ENCODE measurements at regions not wholly inside any gene's neighbourhood (a gene's known extent, or its start where the extent isn't known, plus 50 kb on each side); places are given as distances from the start of the nearest gene placed in this dataset.
"Not testable (repeated sequence)": the region's sequence is repeated elsewhere in the genome, so short reads cannot be mapped to it uniquely, and the experiment has no call there.

DNA sequence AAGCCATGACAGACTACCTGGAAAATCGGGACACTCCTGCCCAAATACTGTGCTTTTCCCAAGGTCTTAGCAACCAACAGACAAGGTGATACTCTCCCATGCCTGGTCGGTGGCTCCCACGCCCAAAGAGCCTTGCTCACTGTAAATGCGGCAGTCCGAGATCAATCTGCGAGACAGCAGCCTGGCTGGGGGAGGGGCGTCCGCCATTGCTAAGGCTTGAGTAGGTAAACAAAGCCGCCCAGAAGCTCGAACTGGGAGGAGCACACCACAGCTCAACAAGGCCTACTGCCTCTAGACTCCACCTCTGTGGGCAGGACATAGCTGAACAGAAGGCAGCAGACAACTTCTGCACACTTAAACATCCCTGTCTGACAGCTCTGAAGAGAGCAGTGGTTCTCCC is 272.1 kb upstream of the CCNG1 start:
- no peak for DNase-seq (ENCODE audit: low spot score)

DNA sequence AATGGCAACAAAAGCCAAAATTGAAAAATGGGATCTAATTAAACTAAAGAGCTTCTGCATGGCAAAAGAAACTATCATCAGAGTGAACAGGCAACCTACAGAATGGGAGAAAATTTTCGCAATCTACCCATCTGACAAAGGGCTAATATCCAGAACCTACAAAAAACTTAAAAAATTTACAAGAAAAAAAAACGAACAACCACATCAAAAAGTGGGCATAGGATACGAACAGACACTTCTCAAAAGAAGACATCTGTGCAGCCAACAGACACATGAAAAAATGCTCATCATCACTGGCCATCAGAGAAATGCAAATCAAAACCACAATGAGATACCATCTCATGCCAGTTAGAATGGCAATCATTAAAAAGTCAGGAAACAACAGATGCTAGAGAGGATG is 267.2 kb upstream of the CCNG1 start:
- not testable (repeated sequence) for DNase-seq (ENCODE audit: low spot score)

DNA sequence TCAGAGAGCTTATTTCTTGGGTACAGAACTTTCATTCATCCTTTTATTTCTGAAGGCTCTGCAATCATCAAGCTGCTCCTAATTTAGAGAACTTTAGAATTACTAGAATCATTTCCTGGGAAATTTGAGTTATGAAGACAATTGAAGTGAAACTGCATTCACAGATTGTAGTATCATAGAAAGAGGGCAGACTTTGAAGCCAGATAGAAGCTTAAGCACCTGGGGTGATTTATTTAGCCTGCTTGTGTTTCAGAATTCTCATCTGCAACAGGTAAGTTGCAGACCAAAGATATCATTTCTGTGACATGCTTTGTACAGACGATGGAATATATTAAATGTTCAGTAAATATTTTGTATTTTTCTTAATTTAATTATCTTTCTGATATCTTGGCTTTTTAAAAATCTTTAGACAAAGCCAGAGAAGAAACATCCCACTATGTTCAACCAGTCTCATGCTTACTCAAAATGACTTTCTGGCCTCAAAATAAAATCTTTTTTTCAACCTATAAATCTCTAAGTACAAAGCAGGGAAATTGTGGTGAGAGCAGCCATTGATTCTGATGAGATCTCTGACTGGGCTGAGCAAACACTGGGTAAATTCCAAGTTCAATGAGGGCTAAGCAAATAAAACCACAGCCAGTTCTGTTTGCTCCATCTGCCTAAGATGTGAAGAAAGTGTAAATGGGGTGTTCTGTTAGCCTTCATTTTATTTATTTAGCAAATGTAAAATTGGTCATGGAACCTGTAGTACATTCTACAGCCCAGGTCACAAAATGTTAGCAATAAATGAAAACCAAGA is 264.7 kb upstream of the CCNG1 start:
- DNase-seq (ENCODE audit: low spot score): no peak

DNA sequence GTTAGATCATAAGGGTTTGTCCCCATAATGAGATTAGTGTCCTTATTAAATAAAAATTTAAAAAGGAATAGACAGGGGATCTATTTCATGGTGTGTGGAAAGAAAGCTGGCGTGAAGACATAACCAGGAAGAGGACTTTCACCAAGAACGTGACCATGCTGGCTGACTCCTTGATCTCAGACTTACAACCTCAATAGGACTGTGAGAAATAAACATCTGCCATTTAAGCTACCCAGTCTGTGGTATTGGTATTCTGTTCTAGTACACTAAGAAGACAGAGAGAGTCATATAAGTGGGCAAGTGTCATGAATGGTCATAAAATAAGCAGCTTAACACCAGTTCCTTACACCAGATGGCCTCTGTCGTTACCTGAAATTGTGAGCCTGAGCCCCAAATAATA is 259.4 kb upstream of the CCNG1 start:
- no peak for DNase-seq (ENCODE audit: low spot score)

DNA sequence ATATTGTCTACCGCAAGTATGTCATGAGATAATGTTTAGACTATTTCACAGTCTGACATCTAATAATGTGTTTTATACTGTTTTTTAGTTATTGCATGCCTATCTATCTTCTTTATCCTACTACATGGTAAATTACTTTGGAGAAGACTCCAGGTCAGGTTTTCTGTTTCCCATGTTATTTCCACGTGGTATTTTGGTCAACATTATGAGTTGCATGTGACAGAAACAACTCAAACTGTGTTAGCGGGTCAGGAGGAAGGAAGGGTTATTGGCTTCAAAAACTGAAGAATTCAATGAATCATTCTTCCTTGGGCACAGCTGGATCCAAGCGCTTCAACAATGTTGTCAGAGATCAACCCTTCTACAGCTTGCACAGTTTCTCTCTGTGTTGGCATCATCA is 252.1 kb upstream of the CCNG1 start:
- DNase-seq (ENCODE audit: low spot score): no peak

DNA sequence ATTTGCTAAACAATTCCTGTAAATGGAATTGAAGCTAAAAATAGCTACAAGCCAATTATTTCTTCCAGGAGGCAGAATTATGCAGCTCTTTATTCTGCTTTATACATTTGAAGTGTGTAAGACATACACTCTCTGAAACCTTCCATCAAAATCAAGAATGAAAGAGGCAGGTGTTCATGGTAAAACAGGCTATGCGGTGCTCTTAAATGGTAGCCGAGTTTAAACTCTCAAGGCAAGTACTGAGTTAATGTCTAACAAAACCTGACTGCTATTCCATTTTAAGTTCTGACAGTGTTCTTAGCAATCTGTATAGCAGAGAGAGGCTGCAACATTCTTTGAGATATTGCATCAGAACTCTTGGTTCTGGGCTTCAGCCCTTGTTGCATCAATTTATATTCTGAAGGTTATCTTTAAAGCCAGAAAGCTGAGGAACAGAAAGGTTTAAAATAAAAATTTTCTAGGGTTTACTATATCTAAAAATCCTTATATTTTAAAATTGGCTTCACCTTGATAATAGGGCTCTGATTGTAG is 248.3 kb upstream of the CCNG1 start:
- no peak for DNase-seq (ENCODE audit: low spot score)

DNA sequence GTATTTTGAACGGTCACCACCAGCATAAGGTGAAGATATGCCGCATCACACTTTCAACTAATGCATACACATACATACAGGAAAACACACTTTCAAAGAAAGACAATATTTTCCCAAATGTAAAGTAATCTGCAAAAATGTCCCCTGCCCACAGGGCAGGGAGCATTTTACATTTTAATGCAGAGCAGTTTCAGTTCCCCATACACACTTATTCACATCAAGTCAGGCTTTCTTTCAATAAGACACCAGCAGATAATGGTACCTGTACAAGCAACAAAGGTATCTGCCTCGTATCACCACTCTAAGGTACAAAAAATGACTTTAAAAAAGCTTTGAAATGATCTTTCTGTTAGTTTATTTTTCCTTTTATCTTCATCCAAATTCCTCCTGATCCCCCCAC is 247.1 kb upstream of the CCNG1 start:
- no peak for DNase-seq (ENCODE audit: low spot score)

DNA sequence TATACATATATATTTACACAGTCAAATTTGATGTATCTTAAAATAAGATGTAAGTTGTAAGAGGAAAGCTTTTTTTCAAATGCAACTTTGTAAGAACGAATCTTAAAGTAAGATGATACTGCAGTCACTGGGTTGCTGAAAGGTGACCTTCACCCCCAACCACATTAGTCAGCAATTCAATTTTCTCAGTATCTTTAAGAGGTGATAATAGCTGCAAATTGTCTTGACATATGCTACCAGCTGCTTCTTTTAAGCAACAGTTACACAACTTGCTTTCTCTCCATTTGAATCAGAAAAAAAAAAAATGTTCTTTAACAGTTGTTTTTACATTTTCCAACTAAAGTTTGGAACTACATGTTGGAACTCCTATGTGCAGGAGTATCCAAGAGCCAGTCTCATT is 246.6 kb upstream of the CCNG1 start:
- no peak for DNase-seq (ENCODE audit: low spot score)

DNA sequence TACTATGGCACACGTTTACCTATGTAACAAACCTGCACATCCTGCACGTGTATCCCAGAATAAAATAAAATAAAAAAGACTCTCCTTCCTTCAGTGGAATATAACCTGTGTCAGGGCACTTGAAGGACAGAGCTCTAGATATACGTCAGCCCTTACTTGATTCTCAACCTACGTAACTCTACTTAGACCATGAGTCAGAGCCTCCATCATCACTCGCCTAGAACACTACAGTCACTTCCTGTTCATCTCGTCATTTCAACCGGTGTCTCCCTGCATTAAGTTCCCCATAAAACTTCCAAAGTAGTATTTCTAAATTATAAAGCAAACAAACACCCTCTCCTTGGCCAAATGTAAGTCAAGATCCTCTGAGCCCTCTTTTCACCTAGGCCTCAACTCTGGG is 243.5 kb upstream of the CCNG1 start:
- no peak for DNase-seq (ENCODE audit: low spot score)

DNA sequence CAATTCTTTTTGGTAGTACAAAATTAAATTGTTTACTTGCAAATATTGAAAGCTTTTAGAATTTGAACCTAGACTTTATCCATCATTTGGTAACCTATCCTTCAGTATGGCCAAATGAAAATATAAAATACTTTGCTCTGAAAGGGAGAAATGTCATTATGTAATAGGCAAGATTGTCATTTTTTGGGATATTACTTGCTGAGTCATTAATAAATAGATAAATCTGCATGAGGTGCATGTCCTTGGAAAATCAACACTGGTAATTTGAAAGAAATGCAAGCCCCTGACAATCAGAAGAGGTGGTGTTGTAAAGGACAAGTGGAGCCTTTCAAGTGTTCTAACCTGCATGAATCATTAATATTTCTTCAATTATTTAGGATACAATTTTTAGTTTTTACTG is 231.8 kb upstream of the CCNG1 start:
- DNase-seq (ENCODE audit: low spot score): no peak

DNA sequence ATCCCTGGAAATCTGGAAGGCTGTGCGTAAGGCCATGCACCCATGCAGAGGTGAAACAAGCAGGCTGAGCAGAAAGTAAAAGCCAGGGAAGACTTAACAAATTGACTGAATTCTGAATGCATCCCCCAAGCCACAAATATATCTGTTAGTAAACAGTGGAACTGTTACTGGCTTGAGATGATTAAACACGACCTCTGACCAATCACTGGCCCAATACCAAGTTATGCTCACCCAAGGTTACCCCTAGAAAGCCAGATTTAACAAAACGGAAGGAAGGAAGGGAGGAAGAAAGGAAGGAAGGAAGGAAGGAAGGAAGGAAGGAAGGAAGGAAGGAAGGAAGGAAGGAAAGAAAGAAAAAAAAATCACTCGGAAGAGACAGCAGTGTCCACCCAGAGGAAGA is 215.8 kb upstream of the CCNG1 start:
- no peak for DNase-seq (ENCODE audit: low spot score)

DNA sequence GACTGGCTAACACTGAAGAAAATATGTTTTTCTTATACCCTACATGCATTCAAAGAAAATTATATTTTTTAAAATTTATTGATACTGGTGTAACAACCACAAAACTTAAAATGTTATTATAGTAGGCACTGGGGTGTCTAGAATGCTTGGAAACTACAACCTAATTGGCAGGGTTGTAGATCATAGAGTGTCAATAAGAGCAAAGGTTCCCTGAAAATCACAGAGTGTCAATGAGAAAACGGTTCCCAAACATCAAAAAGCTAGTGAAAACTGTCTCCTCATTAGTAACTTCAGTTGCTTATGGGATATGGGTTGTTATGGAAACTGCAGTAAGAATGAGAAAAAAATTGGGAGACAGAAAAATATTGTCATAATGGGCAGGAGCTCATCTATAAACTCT is 214.4 kb upstream of the CCNG1 start:
- DNase-seq (ENCODE audit: low spot score): no peak

DNA sequence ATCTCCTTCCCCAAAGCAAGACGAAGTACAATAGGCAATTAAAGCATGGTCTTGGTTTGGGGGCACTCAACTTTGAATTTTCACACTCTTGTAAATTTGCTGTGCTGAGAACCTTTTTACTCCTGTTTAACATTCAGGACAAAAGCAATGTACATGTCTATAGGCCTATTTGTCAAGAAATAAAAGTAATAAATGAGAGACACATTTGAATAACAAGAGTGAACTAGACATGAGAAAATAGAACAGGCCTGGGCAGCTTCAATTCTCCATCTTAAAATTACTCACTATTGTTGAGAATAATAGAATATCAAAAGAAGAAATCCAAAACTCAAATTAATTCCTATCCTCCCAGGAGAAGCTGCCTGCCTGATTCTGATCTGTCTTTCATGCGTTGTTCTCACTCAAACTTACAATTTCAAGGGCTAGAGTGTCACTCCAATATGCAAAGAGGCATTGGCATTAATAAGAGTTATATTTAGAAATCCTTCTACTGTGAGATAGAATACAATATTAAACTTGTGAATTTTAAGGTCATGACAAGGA is 192.9 kb upstream of the CCNG1 start:
- no peak for DNase-seq (ENCODE audit: low spot score)

DNA sequence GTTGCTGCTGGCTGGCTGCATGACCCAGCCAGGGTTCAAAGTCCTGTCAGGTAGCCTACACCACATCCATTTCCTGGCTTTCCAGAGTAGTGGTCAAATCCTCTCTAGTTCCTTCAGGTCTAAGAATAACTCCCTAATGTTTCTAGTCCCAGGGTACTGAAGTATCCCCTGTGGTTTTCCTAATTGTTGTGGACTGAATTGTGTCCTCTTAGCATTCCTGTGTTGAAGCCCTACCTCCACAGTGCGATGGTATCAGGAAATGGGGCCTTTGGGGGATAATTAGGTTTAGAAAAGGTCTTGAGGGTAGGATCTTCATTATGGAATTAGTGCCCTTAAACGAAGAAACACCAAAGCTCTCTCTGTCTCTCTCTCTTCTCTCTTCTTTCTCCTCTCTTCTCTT is 191.8 kb upstream of the CCNG1 start:
- DNase-seq (ENCODE audit: low spot score): no peak

DNA sequence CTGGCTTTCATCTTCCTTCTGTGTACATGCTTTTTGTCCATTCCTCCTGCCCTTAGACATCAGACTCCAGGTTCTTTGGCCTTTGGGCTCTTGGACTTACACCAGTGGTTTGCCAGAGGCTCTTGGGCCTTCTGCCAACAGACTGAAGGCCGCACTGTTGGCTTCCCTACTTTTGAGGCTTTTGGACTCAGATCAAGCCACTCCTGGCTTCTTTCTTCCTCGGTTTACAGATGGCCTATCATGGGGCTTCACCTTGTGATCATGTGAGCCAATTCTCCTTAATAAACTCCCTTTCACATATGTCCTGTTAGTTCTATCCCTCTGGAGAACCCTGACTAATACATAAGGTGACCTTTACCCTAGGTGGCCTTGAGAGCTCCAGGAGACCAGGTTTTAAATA is 189.1 kb upstream of the CCNG1 start:
- no peak for DNase-seq (ENCODE audit: low spot score)

DNA sequence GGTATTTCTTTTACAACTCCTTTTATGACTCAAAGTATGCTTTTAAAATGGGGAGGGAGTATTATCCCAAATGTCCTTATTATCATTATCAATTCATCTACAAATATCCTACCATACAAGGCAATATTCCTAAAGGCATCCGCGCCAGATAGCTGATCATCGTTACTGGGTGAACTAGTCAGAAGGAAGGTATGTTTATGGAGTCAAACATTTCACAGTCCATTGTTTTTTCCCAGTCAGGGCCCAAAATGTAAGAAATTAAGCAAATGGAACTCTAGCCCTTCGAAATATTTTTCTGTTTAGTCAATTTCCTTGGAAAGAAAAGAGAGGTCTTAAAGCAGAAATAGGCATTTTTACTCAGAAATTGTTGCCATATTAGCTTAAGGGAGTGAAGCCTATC is 188.5 kb upstream of the CCNG1 start:
- no peak for DNase-seq (ENCODE audit: low spot score)

DNA sequence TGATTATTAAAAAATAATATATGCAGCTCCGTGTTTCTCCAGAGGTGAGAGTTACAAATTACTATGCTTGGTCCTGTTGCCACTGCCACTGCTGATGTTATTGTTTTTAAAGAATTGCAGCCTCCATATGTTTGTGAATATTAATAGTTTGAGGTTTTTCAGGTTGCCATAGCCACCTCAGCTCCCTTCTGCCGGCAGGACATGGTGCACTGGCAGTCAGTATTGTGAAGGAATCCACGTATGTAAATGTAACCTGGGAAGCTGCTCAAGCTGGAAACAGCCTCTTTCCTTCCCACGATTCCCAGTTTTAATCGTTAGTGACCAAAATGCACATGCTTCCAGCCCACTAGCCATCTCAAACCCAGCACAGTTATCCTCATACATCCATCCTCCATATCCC is 184.4 kb upstream of the CCNG1 start:
- no peak for DNase-seq (ENCODE audit: low spot score)

DNA sequence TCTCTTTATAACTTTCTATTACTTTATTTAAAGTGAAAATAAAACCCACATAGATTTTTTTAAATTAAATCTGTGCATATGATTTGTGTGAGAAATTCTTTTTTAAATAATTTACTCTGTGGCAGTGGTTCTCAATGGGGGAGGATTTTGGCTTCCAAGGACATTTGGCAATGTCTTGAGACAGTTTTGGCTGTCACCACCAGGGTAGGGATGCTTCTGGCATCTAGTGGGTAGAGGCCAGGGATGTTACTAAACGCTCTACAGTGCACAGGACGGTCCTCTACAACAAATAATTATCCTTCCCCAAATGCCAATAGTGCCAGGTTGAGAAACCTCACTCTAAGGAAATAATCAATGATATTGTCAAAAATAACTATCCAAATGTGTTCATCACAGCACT is 177.9 kb upstream of the CCNG1 start:
- no peak for DNase-seq (ENCODE audit: low spot score)

DNA sequence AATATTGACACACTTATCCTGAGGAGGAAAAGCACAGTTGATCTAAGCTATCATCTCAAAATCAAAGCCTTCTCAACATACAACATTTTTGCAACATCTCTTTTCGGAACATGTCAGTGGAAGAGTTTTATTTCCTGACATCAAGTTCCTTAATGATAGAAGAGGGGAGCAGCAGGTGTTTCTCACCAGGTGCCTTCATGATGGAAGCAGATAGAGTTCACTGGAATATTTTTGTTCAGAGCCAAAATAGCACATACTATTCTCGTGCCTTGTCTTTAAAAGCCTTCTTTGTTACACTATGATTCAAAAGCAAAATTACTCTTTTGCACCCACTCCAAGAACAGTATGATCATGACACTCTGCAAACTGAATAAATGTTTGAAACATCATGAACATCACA is 176.9 kb upstream of the CCNG1 start:
- no peak for DNase-seq (ENCODE audit: low spot score)

DNA sequence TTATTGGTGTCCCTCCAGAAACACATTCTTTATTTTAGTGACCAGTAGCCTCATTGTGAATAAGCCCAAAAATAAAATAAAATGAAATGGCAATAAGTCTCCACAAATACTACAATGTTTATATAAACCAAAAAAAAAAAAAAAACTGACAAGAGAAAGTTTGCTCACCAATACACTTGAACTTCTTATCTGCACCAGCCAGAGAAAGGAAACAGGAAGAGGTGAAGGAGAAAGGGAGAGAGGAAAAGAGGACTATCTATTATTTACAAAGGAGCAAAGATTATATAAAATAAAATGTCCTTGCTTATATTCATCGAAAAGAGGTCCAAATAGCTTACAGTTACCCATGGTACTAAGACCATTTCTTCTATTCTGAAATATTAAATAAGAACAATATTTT is 176.4 kb upstream of the CCNG1 start:
- no peak for DNase-seq (ENCODE audit: low spot score)

DNA sequence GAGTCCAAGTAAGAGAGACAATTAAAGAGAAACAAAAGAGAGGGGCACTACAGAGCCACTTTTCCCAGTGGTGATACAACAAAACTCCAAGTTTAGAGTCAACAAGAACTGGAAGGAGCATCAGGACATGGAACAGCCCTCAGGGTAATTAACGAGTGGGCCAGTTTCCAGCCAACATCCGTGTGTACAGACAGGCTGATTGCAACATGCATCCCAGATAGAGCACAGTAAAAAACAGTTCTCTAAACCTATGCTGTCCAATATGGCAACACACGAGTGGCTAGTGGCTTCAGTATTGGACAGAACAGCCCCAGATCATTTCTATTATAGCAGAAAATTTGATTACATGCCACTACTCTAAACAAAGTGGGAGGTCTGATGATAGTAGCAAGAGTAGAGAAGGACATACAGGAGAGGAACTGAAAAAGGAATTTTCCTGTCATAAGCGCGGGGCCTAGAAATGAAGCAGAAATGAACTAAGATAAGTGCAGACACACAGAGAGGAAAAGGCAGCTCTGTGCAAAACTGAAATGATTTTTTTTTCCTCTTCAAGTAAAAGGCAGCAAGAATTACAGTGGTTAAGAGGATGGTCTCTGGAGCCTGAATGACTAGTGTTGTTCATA is 175.6 kb upstream of the CCNG1 start:
- no peak for DNase-seq (ENCODE audit: low spot score)

DNA sequence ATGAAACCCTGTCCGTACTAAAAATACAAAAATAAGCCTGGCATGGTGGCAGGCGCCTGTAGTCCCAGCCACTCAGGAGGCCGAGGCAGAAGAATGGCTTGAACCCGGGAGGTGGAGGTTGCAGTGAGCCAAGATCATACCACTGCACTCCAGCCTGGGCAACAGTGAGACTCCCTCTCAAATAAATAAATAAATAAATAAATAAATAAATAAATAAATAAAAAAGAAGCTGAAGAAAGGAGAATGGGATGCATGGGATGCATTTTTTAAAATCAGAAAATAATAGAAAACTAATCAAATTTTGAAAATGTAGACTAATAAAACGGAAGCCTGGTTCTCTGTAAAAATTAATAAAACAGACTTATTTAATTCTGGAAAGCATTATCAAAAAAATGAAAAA is 171.1 kb upstream of the CCNG1 start:
- not testable (repeated sequence) for DNase-seq (ENCODE audit: low spot score)

DNA sequence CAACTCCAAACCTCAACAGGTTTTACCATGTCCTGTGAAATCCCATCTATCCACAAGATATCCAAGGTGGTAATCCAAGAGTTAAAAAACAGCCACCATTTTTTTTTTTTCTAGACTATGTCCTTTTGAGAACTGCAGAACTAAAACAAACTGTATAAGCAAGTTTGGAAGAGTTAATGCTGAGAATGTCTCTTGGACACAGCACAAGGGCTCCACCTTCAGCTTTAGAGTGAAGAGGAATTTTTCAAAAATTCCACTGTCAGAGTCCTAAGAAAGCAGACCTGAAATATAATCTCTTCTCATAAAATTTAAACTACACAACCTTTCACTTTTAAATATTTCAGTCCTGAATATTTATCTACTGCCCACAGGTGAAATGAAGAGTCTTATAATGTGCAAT is 167.8 kb upstream of the CCNG1 start:
- DNase-seq (ENCODE audit: low spot score): no peak

DNA sequence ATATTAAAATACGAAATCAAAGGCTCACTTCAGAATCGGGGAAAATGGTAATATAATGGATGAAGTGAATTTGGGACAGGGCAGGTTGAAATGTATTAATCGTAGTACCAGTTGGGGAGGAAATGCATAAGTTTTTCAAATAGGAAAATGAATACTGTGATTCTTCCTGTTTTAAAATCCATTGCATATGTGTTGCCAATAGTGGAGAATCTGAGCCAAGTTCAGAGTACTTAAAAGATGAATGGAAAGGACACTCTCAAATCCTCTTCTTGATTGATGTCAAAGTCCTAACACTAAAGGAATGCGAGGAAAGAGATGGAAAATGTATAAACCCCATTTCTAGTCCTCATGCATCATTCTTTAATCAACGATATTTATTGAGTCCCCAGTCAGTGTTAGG is 160.9 kb upstream of the CCNG1 start:
- DNase-seq (ENCODE audit: low spot score): no peak
